NCI-H1930 (cell line): ENCODE measurements at regions not wholly inside any gene's neighbourhood (a gene's known extent, or its start where the extent isn't known, plus 50 kb on each side); places are given as distances from the start of the nearest gene placed in this dataset.
"Not testable (repeated sequence)": the region's sequence is repeated elsewhere in the genome, so short reads cannot be mapped to it uniquely, and the experiment has no call there.

Experiments used
- DNase-seq, 2 experiments: peaks; one replicate each; lab custom pipeline; 2025; lab: John Stamatoyannopoulos, UW

GRCh38 chr3:66552846-66553245 lies 52.0 kb upstream of the LRIG1 start:
- DNase-seq, result no peak

DNA sequence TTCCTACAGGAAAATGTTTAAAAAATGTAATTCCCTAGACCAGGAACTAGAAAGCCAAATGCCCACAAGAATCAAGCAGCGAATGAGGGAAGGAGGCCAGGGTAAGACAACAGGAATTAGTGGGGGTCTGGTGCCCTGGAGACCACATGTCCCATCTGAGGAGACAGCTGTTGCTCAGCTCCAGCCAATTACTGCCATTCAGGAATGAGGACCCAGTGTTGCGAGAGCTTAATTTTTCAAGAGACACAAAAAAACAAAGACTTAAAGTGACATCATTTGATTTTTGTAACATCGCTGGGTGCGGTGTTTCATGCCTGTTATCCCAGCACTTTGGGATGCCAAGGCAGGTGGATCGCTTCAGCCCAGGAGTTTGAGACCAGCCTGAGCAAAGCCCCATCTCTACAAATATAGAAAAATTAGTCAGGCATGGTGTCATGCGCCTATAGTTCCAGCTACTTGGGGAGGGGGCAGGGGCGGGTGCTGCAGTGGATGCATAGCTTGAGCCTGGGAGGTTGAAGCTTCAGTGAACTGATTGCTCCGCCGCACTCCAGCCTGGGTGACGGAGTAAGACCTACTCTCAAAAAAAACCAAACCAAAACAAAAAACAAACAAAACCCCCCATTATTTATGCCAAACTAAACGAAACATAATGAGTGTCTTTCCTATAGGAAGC lies 52.8 kb upstream of the LRIG1 start:
- DNase-seq, result no peak

GRCh38 chr3:66554178-66554577 lies 53.4 kb upstream of the LRIG1 start:
- DNase-seq, result no peak

- no peak for DNase-seq
Observed at GRCh38 chr3:66555214-66555844, 54.5 kb upstream of the LRIG1 start.

GRCh38 chr3:66557170-66557569 lies 56.3 kb upstream of the LRIG1 start:
- DNase-seq, result no peak

DNA sequence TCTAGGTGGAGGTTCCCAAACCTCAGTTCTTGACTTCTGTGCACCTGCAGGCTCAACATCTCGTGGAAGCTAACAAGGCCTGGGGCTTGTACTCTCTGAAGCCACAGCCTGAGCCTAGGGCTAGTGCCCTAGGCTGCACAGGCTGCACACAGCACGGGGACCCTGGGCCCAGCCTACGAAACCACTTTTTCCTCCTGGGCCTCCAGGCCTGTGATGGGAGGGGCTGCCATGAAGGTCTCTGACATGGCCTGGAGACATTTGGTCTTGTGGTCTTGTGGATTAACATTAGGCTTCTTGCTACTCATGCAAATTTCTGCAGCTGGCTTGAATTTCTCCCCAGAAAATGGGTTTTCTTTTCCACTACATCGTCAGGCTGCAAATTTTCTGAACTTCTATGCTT lies 59.1 kb upstream of the LRIG1 start:
- not testable (repeated sequence) for DNase-seq

- no peak for DNase-seq
Observed at GRCh38 chr3:66561367-66561766, 60.5 kb upstream of the LRIG1 start.

GRCh38 chr3:66565301-66565700 lies 64.5 kb upstream of the LRIG1 start:
- DNase-seq, result no peak

DNA sequence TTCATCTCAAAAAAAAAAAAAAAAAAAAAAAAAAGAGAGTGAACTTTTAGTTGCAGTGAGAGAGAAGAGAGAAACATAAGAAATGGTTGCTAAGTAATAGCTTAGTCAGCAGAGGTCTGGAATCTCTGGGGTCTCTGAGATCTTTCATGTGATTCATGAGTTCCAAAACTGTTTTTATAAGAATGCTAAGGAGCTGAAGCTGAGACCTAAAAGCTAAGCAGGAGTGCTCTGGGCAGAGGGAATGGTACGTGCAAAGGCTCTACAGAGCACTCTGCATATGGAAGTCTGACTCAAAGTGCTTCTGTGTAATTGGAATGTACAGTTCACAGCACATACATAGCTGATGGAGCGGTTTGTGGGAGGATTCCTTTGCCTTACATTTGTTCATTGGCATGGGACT lies 66.3 kb upstream of the LRIG1 start:
- DNase-seq, result no peak

- no peak for DNase-seq
Observed at GRCh38 chr3:66572090-66572675, 71.4 kb upstream of the LRIG1 start.

- DNase-seq, result no peak
Observed at GRCh38 chr3:66572938-66573710, 72.3 kb upstream of the LRIG1 start.

DNA sequence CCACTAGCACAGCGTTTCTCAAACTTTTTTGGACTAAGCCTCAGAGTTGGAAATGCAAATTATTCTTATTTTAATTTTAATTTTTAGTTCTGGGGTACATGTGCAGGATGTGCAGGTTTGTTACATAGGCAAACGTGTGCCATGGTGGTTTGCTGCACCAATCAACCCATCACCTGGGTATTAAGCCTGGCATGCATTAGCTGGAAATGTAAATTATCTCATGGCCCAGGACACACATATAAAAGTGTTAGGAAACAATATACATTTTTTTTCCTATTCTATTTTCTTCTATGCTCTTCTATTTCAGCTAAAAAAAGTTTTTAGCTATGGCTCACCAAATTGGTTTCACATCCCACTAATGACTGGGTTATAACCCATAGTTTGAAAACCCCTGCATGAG lies 73.3 kb upstream of the LRIG1 start:
- no peak for DNase-seq

- no peak for DNase-seq
Observed at GRCh38 chr3:66577426-66578203, 76.8 kb upstream of the LRIG1 start.

DNA sequence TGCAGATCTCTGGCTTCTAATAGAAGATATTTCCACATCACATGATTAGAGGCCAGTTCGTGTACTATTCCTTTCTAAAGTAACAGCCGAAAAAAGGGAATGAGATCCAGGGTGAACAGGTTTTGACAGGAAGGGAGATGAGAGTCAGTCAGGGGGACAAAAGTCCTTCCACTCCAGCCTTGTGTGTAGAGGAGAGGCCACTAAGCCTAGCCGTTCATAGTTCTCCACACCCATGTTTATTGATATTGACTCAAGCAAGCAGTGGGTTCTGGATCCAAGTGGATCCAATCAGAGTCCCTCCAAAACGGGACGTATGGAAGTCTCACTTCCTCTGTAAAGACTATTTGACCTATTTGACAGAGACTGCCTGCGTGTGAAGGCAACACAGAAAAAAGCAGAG lies 80.4 kb upstream of the LRIG1 start:
- DNase-seq, result no peak

DNA sequence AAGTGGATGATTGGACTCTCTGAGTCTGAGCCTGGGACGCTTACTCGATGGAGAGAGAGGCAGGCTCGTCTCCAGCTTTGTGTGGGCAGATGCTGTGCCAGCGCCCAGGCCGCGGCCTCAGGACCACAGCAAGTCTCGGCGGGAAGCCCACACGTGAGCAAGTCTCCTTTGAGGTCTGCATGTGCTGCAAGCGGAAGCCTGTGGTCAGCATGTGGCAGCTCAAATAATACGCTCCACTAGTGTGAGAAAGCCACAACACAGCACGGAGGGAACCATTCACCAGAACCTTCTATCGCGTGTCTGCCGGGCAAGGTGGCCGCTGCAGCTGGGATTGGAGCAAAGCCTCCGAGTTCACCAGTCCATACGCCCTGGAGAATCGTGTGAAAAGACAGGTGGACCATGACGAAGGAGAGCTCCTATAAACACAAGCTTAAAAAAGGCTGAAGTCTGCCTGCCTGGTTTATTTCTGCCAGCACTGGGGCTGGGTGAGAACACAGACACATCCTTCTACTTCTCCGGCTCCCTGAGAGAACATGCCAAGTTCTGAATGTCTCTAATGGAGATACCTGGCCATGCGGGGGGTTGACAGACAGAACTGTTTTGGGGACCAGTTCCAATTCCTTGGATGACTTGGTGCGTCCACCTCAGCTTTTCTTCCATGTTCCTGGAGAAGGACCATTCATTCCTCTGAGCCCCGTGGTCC lies 82.0 kb upstream of the LRIG1 start:
- DNase-seq, result no peak

DNA sequence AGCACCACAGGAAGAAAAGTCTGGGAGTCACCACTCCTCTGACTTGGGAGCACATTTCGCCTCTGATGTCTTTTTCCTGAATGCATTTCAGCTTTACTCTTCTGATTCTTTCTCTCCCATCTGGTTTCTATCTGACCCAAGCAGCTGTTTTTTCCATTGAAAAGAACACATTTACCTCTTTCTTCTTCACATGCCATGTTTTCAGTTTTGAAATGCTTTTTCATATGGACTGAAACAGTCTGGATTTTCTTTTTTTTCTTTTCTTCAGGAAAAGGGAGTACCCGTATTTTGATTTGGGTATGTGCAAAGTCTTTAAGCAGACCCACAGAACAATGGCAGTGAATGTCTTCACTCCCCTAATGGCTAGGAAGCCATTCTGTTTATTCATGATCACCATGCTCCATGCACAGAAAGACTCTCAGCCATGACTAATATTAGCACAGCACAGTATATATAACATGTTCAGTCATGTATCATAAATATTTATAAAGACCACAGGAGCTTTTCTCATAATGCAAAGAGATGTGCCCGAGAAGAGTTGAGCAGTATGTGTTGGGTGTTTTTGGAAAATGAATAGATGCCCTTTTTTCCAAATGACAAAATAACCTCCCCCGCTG lies 82.7 kb upstream of the LRIG1 start:
- DNase-seq, result no peak

DNA sequence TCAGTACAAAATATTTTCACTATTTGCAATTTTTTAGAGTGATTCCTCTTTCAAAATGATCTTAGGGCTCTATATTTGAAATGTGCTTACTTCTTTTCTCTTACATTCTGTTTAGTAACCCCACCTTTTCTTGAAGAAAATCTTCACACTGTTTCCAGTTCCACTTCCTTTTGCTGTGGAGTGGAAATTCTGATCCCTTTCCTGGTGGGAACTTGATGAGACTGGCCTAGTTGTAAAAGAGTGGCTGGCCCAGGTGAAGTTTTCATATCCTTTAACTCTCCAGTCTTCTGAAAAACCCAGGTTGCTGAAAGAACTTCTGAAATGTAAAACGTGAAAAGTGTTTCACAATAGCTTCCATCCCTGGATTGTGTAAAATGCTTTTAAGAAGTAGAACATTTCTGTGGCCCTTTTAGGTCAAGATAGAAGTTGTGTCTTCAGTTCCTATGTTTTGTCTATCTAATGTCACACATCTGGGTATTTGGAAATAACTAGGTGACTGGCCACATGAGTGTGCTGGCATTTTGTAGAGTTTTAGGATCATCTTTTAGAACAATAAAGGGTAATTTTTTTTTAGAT lies 84.8 kb upstream of the LRIG1 start:
- no peak for DNase-seq

GRCh38 chr3:66586853-66587252 lies 86.0 kb upstream of the LRIG1 start:
- no peak for DNase-seq

- no peak for DNase-seq
Observed at GRCh38 chr3:66588340-66588847, 87.6 kb upstream of the LRIG1 start.

- DNase-seq, result no peak
Observed at GRCh38 chr3:66592016-66592761, 91.4 kb upstream of the LRIG1 start.
